ENCODE measurements at regions not wholly inside any gene's neighbourhood (a gene's known extent, or its start where the extent isn't known, plus 50 kb on each side); places are given as distances from the start of the nearest gene placed in this dataset.

GRCh38 chr1:93808871-93809270 lies 70.1 kb downstream of the DNTTIP2 start:
- in situ Hi-C loops (cut with MboI; ENCODE audit: low sequenced_read_pairs, unreplicated experiment), result loop anchor here (10.0 kb wide), 1 partner anchor 174 kb away; no protein-coding TSS in a partner anchor
- no peak for TF ChIP-seq CTCF (IDR thresholded peaks at IDR 0.05; ENCODE audit: borderline replicate concordance, control extremely low read depth, extremely low read depth, insufficient read depth, missing control alignments)

GRCh38 chr1:93807311-93807930 lies 71.6 kb downstream of the DNTTIP2 start:
- no peak for DNase-seq (ENCODE audit: low spot score)
- TF ChIP-seq CTCF (IDR thresholded peaks at IDR 0.05; ENCODE audit: borderline replicate concordance, control extremely low read depth, extremely low read depth, insufficient read depth, missing control alignments), result no peak
- in situ Hi-C loops (cut with MboI; ENCODE audit: low sequenced_read_pairs, unreplicated experiment), result loop anchor here (10.0 kb wide), 1 partner anchor 173 kb away; no protein-coding TSS in a partner anchor

More at GRCh38 chr1:93808871-93809270, 70.1 kb downstream of the DNTTIP2 start:
- no peak for DNase-seq (ENCODE audit: low spot score)

GRCh38 chr1:93805027-93805610 lies 73.9 kb downstream of the DNTTIP2 start:
- no peak for DNase-seq (ENCODE audit: low spot score)
- no peak for TF ChIP-seq CTCF (IDR thresholded peaks at IDR 0.05; ENCODE audit: borderline replicate concordance, control extremely low read depth, extremely low read depth, insufficient read depth, missing control alignments)
- in situ Hi-C loops (cut with MboI; ENCODE audit: low sequenced_read_pairs, unreplicated experiment), result loop anchor here (10.0 kb wide), 1 partner anchor 170 kb away; no protein-coding TSS in a partner anchor

- no peak for TF ChIP-seq CTCF (IDR thresholded peaks at IDR 0.05; ENCODE audit: borderline replicate concordance, control extremely low read depth, extremely low read depth, insufficient read depth, missing control alignments)
- in situ Hi-C loops (cut with MboI; ENCODE audit: low sequenced_read_pairs, unreplicated experiment), result loop anchor here (10.0 kb wide), 1 partner anchor 170 kb away; no protein-coding TSS in a partner anchor
- no peak for DNase-seq (ENCODE audit: low spot score)
These were observed 74.6 kb downstream of the DNTTIP2 start for GRCh38 chr1:93804412-93804811.

- no peak for DNase-seq (ENCODE audit: low spot score)
- in situ Hi-C loops (cut with MboI; ENCODE audit: low sequenced_read_pairs, unreplicated experiment), result loop anchor here (10.0 kb wide), 1 partner anchor 167 kb away; no protein-coding TSS in a partner anchor
- TF ChIP-seq CTCF (IDR thresholded peaks at IDR 0.05; ENCODE audit: borderline replicate concordance, control extremely low read depth, extremely low read depth, insufficient read depth, missing control alignments), result no peak
These were observed 77.5 kb downstream of the DNTTIP2 start for GRCh38 chr1:93801471-93801870.

GRCh38 chr1:93800856-93801255 lies 78.2 kb downstream of the DNTTIP2 start:
- DNase-seq (ENCODE audit: low spot score), result no peak
- in situ Hi-C loops (cut with MboI; ENCODE audit: low sequenced_read_pairs, unreplicated experiment), result loop anchor here (10.0 kb wide), 1 partner anchor 166 kb away; no protein-coding TSS in a partner anchor
- TF ChIP-seq CTCF (IDR thresholded peaks at IDR 0.05; ENCODE audit: borderline replicate concordance, control extremely low read depth, extremely low read depth, insufficient read depth, missing control alignments), result no peak

Data from GM13976 (cell line).